Nephron progenitor cell (in vitro differentiated cells): ENCODE measurements at regions not wholly inside any gene's neighbourhood (a gene's known extent, or its start where the extent isn't known, plus 50 kb on each side); places are given as distances from the start of the nearest gene placed in this dataset.

ENCODE experiments used
- DNase-seq: peaks from one replicate; pipeline ENCODE4 v3.0.0; 2021
- H3K27ac Mint-ChIP-seq: 2 replicates; pipeline ENCODE4 v1.8.0; 2021; ENCODE audit warnings: mild to moderate bottlenecking, moderate library complexity, mixed read lengths
- H3K27me3 Mint-ChIP-seq: 2 replicates; pipeline ENCODE4 v1.8.0; 2021; ENCODE audit warnings: mild to moderate bottlenecking, low read depth, mixed read lengths; ENCODE audit not compliant: poor library complexity
- H3K36me3 Mint-ChIP-seq: 2 replicates; pipeline ENCODE4 v1.8.0; 2021; ENCODE audit warnings: low read depth, mixed read lengths
- H3K4me1 Mint-ChIP-seq: 2 replicates; pipeline ENCODE4 v1.8.0; 2021; ENCODE audit warnings: mixed read lengths
- H3K4me3 Mint-ChIP-seq: 2 replicates; pipeline ENCODE4 v1.8.0; 2021; ENCODE audit warnings: mild to moderate bottlenecking, moderate library complexity, mixed read lengths
- H3K9me3 Mint-ChIP-seq: 2 replicates; pipeline ENCODE4 v1.8.0; 2021; ENCODE audit warnings: mild to moderate bottlenecking, moderate library complexity, mixed read lengths
- CTCF ChIP-seq: fragments of 200-600 bp; sonication (generic); IDR thresholded peaks from 2 replicates; pipeline ENCODE4 v1.5.0; 2021; ENCODE audit warnings: antibody characterized with exemption

GRCh38 chr5:27234916-27235315 lies 196.5 kb upstream of the CDH9 start:
- TF ChIP-seq CTCF = no peak
- H3K4me3 Mint-ChIP-seq = no peak overlapping the region
- H3K4me1 Mint-ChIP-seq = no peaks in the 10 kb centered on the region
- H3K27ac Mint-ChIP-seq = no peak overlapping the region
- H3K9me3 Mint-ChIP-seq = no peaks in the 10 kb centered on the region
- H3K36me3 Mint-ChIP-seq = no peaks in the 10 kb centered on the region
- H3K27me3 Mint-ChIP-seq = peaks cover 3% of the 10 kb centered on the region
- DNase-seq = no peak

GRCh38 chr5:27221410-27221809 lies 183.0 kb upstream of the CDH9 start:
- TF ChIP-seq CTCF = no peak
- H3K4me1 Mint-ChIP-seq = no peaks in the 10 kb centered on the region
- H3K36me3 Mint-ChIP-seq = no peaks in the 10 kb centered on the region
- peaks cover 3% of the 10 kb centered on the region for H3K27me3 Mint-ChIP-seq
- H3K9me3 Mint-ChIP-seq = peaks cover 12% of the 10 kb centered on the region
- no peak overlapping the region for H3K4me3 Mint-ChIP-seq
- no peak overlapping the region for H3K27ac Mint-ChIP-seq
- no peak for DNase-seq

- Mint-ChIP-seq H3K27me3 (peaks cover 3% of the 10 kb centered on the region), H3K4me3 (no peak overlapping the region), H3K27ac (no peak overlapping the region), H3K36me3 (no peaks in the 10 kb centered on the region), H3K4me1 (no peaks in the 10 kb centered on the region), H3K9me3 (peaks cover 8% of the 10 kb centered on the region)
- no peak for DNase-seq
- no peak for TF ChIP-seq CTCF
Observed at GRCh38 chr5:27220752-27221151, 182.4 kb upstream of the CDH9 start.

- Mint-ChIP-seq H3K4me1 (no peaks in the 10 kb centered on the region), H3K27me3 (peaks cover 3% of the 10 kb centered on the region), H3K4me3 (no peak overlapping the region), H3K36me3 (no peaks in the 10 kb centered on the region), H3K27ac (no peak overlapping the region), H3K9me3 (peaks cover 8% of the 10 kb centered on the region)
- no peak for TF ChIP-seq CTCF
- DNase-seq = no peak
Observed at GRCh38 chr5:27217977-27218376, 179.6 kb upstream of the CDH9 start.

- TF ChIP-seq CTCF = no peak
- Mint-ChIP-seq H3K4me3 (no peak overlapping the region), H3K27ac (no peak overlapping the region), H3K27me3 (peaks cover 3% of the 10 kb centered on the region), H3K36me3 (no peaks in the 10 kb centered on the region), H3K4me1 (no peaks in the 10 kb centered on the region), H3K9me3 (peaks cover 8% of the 10 kb centered on the region)
- peak; percentile 2 for DNase-seq
Observed at GRCh38 chr5:27217155-27217956, 179.0 kb upstream of the CDH9 start.

- Mint-ChIP-seq H3K4me3 (no peak overlapping the region), H3K36me3 (no peaks in the 10 kb centered on the region), H3K27me3 (peaks cover 3% of the 10 kb centered on the region), H3K4me1 (no peaks in the 10 kb centered on the region), H3K27ac (no peak overlapping the region), H3K9me3 (peaks cover 5% of the 10 kb centered on the region)
- no peak for TF ChIP-seq CTCF
- no peak for DNase-seq
Observed at GRCh38 chr5:27216367-27216950, 178.1 kb upstream of the CDH9 start.
